Neuron (in vitro differentiated cells): ENCODE measurements at regions not wholly inside any gene's neighbourhood (a gene's known extent, or its start where the extent isn't known, plus 50 kb on each side); places are given as distances from the start of the nearest gene placed in this dataset.
"Not testable (repeated sequence)": the region's sequence is repeated elsewhere in the genome, so short reads cannot be mapped to it uniquely, and the experiment has no call there.

Source experiments
- H2AFZ ChIP-seq: one replicate; pipeline ENCODE4 v1.6.1; 2013; ENCODE audit warnings: low read depth, mild to moderate bottlenecking, inconsistent platforms, low read length, moderate library complexity
- H3K27me3 ChIP-seq: one replicate; pipeline ENCODE4 v1.6.1; 2013; ENCODE audit warnings: low read length; ENCODE audit not compliant: insufficient read depth
- H3K36me3 ChIP-seq: one replicate; pipeline ENCODE4 v1.6.1; 2013; ENCODE audit warnings: low read length; ENCODE audit not compliant: insufficient read depth
- H3K4me1 ChIP-seq: one replicate; pipeline ENCODE4 v1.6.1; 2013; ENCODE audit warnings: low read length; ENCODE audit not compliant: insufficient read depth
- H3K4me3 ChIP-seq: 2 replicates; pipeline ENCODE4 v1.5.1; 2013; ENCODE audit warnings: mild to moderate bottlenecking, low read length, moderate library complexity
- H3K9me3 ChIP-seq: one replicate; pipeline ENCODE4 v1.6.1; 2013; ENCODE audit warnings: low read length

- Histone ChIP-seq H3K9me3 (no peaks in the 10 kb centered on the region), H3K36me3 (no peaks in the 10 kb centered on the region), H3K27me3 (no peaks in the 10 kb centered on the region), H2AFZ (no peak overlapping the region), H3K4me1 (peaks cover 18% of the 10 kb centered on the region), H3K4me3 (no peak overlapping the region)
Observed at GRCh38 chr12:80015660-80016059, 80.8 kb upstream of the PPP1R12A start.

- not testable (repeated sequence) for H3K27me3 ChIP-seq, H3K36me3 ChIP-seq, H3K9me3 ChIP-seq, H2AFZ ChIP-seq, H3K4me1 ChIP-seq, H3K4me3 ChIP-seq
Observed at GRCh38 chr12:80003744-80004143, 68.8 kb upstream of the PPP1R12A start.

GRCh38 chr12:80001562-80001961 is 66.7 kb upstream of the PPP1R12A start:
- Histone ChIP-seq H3K4me1 (no peaks in the 10 kb centered on the region), H3K9me3 (no peaks in the 10 kb centered on the region), H2AFZ (no peak overlapping the region), H3K27me3 (no peaks in the 10 kb centered on the region), H3K36me3 (no peaks in the 10 kb centered on the region), H3K4me3 (no peak overlapping the region)

GRCh38 chr12:80000831-80001230 is 65.9 kb upstream of the PPP1R12A start:
- H3K4me1 ChIP-seq, result no peaks in the 10 kb centered on the region
- H2AFZ ChIP-seq, result no peak overlapping the region
- no peaks in the 10 kb centered on the region for H3K27me3 ChIP-seq
- H3K9me3 ChIP-seq, result no peaks in the 10 kb centered on the region
- H3K4me3 ChIP-seq, result no peak overlapping the region
- H3K36me3 ChIP-seq, result no peaks in the 10 kb centered on the region

- H3K4me3 ChIP-seq, result no peak overlapping the region
Observed at GRCh38 chr12:79998554-79998953, 63.7 kb upstream of the PPP1R12A start.

GRCh38 chr12:79997096-79997791 is 62.3 kb upstream of the PPP1R12A start:
- no peaks in the 10 kb centered on the region for H3K36me3 ChIP-seq

More at GRCh38 chr12:79998554-79998953, 63.7 kb upstream of the PPP1R12A start:
- Histone ChIP-seq H2AFZ (no peak overlapping the region), H3K36me3 (no peaks in the 10 kb centered on the region), H3K9me3 (no peaks in the 10 kb centered on the region), H3K4me1 (no peaks in the 10 kb centered on the region), H3K27me3 (no peaks in the 10 kb centered on the region)

GRCh38 chr12:79995385-79996084 is 60.6 kb upstream of the PPP1R12A start:
- not testable (repeated sequence) for H3K9me3 ChIP-seq, H3K4me3 ChIP-seq, H3K4me1 ChIP-seq, H3K27me3 ChIP-seq, H3K36me3 ChIP-seq, H2AFZ ChIP-seq

More at GRCh38 chr12:79997096-79997791, 62.3 kb upstream of the PPP1R12A start:
- no peaks in the 10 kb centered on the region for H3K4me1 ChIP-seq
- no peak overlapping the region for H2AFZ ChIP-seq
- no peaks in the 10 kb centered on the region for H3K27me3 ChIP-seq
- no peaks in the 10 kb centered on the region for H3K9me3 ChIP-seq
- no peak overlapping the region for H3K4me3 ChIP-seq

GRCh38 chr12:79993106-79993862 is 58.4 kb upstream of the PPP1R12A start:
- no peaks in the 10 kb centered on the region for H3K27me3 ChIP-seq
- no peak overlapping the region for H3K4me3 ChIP-seq
- no peaks in the 10 kb centered on the region for H3K36me3 ChIP-seq
- no peak overlapping the region for H2AFZ ChIP-seq
- H3K4me1 ChIP-seq, result peaks cover 3% of the 10 kb centered on the region
- no peaks in the 10 kb centered on the region for H3K9me3 ChIP-seq

GRCh38 chr12:79991586-79991985 is 56.7 kb upstream of the PPP1R12A start:
- peaks cover 3% of the 10 kb centered on the region for H3K4me1 ChIP-seq

GRCh38 chr12:79990509-79991338 is 55.8 kb upstream of the PPP1R12A start:
- not testable (repeated sequence) for H3K36me3 ChIP-seq, H3K27me3 ChIP-seq, H2AFZ ChIP-seq, H3K4me3 ChIP-seq, H3K9me3 ChIP-seq, H3K4me1 ChIP-seq

More at GRCh38 chr12:79991586-79991985, 56.7 kb upstream of the PPP1R12A start:
- no peak overlapping the region for H2AFZ ChIP-seq
- H3K4me3 ChIP-seq, result no peak overlapping the region
- no peaks in the 10 kb centered on the region for H3K27me3 ChIP-seq
- H3K36me3 ChIP-seq, result no peaks in the 10 kb centered on the region
- H3K9me3 ChIP-seq, result no peaks in the 10 kb centered on the region

GRCh38 chr12:79988368-79988767 is 53.5 kb upstream of the PPP1R12A start:
- no peaks in the 10 kb centered on the region for H3K27me3 ChIP-seq
- no peak overlapping the region for H2AFZ ChIP-seq
- H3K4me1 ChIP-seq, result peaks cover 5% of the 10 kb centered on the region
- H3K4me3 ChIP-seq, result no peak overlapping the region
- no peaks in the 10 kb centered on the region for H3K36me3 ChIP-seq
- H3K9me3 ChIP-seq, result no peaks in the 10 kb centered on the region

- Histone ChIP-seq H3K36me3 (no peaks in the 10 kb centered on the region), H2AFZ (no peak overlapping the region), H3K4me3 (no peak overlapping the region), H3K9me3 (no peaks in the 10 kb centered on the region), H3K27me3 (no peaks in the 10 kb centered on the region), H3K4me1 (peaks cover 5% of the 10 kb centered on the region)
Observed at GRCh38 chr12:79987731-79988130, 52.8 kb upstream of the PPP1R12A start.
